ENCODE measurements at regions not wholly inside any gene's neighbourhood (a gene's known extent, or its start where the extent isn't known, plus 50 kb on each side); places are given as distances from the start of the nearest gene placed in this dataset.

DNA sequence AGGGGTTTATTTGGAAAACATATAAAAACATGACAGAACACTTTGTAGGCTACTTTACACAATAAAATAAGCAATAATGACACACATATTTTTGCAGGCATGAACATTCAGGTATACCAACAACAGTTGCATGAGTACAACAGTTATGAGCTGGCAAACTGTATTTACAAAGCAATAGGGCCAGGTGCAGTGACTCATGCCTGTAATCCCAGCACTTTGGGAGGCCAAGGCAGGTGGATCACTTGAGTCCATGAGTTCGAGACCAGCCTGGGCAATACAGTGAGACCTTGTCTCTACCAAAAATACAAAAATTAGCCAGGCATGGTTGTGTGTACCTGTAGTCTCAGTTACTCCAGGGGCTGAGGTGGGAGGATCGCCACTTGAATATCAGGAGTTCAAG lies 101.1 kb downstream of the BMP4 start:
- TF ChIP-seq, protein P1, sequence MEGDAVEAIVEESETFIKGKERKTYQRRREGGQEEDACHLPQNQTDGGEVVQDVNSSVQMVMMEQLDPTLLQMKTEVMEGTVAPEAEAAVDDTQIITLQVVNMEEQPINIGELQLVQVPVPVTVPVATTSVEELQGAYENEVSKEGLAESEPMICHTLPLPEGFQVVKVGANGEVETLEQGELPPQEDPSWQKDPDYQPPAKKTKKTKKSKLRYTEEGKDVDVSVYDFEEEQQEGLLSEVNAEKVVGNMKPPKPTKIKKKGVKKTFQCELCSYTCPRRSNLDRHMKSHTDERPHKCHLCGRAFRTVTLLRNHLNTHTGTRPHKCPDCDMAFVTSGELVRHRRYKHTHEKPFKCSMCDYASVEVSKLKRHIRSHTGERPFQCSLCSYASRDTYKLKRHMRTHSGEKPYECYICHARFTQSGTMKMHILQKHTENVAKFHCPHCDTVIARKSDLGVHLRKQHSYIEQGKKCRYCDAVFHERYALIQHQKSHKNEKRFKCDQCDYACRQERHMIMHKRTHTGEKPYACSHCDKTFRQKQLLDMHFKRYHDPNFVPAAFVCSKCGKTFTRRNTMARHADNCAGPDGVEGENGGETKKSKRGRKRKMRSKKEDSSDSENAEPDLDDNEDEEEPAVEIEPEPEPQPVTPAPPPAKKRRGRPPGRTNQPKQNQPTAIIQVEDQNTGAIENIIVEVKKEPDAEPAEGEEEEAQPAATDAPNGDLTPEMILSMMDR (IDR thresholded peaks at IDR 0.05; ENCODE audit: borderline replicate concordance, extremely low read depth, low read length, poor library complexity, severe bottlenecking), result no peak
- TF ChIP-seq EZH2 (IDR thresholded peaks at IDR 0.05; ENCODE audit: borderline replicate concordance, low read depth, low read length, severe bottlenecking), result no peak

Measured in DND-41 (cell line).